ENCODE measurements at regions not wholly inside any gene's neighbourhood (a gene's known extent, or its start where the extent isn't known, plus 50 kb on each side); places are given as distances from the start of the nearest gene placed in this dataset.

GRCh38 chr14:21735200-21735599 lies 61.6 kb upstream of the OR4E1 start:
- TF ChIP-seq, protein P1, sequence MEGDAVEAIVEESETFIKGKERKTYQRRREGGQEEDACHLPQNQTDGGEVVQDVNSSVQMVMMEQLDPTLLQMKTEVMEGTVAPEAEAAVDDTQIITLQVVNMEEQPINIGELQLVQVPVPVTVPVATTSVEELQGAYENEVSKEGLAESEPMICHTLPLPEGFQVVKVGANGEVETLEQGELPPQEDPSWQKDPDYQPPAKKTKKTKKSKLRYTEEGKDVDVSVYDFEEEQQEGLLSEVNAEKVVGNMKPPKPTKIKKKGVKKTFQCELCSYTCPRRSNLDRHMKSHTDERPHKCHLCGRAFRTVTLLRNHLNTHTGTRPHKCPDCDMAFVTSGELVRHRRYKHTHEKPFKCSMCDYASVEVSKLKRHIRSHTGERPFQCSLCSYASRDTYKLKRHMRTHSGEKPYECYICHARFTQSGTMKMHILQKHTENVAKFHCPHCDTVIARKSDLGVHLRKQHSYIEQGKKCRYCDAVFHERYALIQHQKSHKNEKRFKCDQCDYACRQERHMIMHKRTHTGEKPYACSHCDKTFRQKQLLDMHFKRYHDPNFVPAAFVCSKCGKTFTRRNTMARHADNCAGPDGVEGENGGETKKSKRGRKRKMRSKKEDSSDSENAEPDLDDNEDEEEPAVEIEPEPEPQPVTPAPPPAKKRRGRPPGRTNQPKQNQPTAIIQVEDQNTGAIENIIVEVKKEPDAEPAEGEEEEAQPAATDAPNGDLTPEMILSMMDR (IDR thresholded peaks at IDR 0.05; ENCODE audit: low read depth, low read length, poor library complexity, severe bottlenecking) = no peak
- no peak for TF ChIP-seq EZH2phosphoT487 (IDR thresholded peaks at IDR 0.05; ENCODE audit: borderline replicate concordance, low read length)

All from DOHH2 (cell line).